ENCODE measurements at regions not wholly inside any gene's neighbourhood (a gene's known extent, or its start where the extent isn't known, plus 50 kb on each side); places are given as distances from the start of the nearest gene placed in this dataset.

DNA sequence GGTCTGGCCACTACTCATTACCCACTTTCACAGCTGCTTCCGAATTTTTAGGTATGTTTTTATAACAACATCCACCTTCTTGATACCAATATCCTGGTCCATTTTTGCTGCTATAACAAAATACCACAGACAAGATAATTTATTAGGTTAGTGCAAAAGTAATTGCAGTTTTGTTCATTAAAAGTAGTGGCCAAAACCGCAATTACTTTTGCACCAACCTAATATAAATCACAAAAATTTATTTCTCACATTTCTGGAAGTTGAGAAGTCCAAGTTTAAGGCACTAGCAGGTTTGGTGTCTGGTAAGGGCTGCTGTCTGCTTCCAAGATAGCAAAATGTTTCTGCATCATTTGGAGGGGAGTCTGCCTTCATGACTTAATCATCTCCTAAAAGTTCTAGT lies 624.7 kb upstream of the ALCAM start:
- FAIRE-seq: no peak
- DNase-seq (ENCODE audit: insufficient read length, low spot score): no peak

DNA sequence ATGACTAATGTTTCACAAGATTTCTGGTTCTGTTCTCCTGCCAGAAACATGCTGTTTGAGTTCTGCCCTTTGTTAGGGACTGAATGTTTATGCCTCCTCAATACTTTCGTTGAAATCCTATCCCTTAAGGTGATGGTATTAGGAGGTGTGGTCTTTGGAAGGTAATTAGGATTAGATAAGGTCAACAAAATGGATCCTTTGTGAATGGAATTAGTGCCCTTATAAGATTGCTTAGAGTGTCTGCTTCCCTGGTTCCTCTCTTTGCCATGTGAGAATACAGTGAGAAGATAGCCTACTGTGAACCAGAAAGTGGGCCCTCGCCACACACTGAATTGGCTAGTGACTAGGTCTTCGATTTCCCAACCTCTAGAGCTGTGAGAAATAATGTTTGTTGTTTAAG lies 621.4 kb upstream of the ALCAM start:
- no peak for FAIRE-seq

DNA sequence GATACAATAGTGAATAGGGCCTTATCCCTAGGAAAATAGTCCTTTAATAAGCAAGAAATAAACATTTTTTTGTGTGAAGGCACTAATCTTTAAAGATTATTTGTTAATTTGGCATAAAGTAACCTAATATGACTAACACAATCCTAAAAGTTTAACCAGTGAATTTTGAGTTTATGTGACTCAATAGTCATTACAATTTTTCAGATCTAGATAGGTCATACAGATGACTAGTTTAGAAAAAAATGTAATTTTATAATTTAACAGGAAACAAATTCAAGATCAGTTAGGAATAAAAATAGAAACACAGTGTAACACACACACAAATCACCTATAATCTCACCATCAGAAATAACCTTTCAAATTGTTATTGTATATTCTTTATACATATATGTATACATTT lies 620.7 kb upstream of the ALCAM start:
- FAIRE-seq (no peak), DNase-seq (ENCODE audit: insufficient read length, low spot score) (no peak)

More for the DNA sequence above, 621.4 kb upstream of the ALCAM start:
- no peak for DNase-seq (ENCODE audit: insufficient read length, low spot score)

DNA sequence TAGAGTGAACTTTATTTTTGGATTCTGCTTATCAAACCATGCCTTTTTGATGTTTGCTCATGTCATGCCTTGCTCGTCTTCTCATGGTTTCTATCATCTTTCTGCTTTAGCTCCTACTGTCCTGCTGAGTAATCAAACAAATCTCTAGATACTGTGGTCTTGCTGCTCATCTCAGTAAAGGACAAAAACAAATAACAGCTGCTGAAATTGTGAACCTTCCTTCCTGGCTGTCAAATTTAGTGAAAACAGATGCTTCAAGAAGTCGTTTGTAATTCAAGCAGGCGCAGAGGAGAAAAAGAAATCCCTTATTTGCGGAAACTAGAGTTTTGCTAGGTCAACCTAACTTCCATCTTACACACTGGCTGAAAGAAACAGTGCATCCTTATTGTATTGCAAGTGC lies 616.1 kb upstream of the ALCAM start:
- no peak for DNase-seq (ENCODE audit: insufficient read length, low spot score)
- peak; percentile 31 for FAIRE-seq

DNA sequence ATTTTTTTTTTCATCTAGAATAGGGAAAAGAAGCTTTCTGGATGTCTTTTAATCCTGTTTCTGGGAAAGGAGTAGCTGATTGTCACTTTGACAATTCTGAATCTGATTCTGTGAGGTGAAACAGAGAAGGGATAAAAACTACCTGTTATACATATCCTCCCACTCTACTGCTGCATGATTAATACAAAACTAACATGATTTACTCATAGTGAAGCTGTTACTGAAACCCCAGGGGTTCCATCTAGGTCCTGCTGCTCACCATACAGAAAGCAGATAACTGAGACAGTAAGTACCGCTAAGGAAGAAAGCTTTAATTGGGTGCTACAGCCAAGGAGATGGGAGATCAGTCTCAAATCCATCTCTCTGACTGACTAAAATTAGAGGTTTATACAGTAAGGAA lies 610.9 kb upstream of the ALCAM start:
- DNase-seq (ENCODE audit: insufficient read length, low spot score): no peak
- no peak for FAIRE-seq

DNA sequence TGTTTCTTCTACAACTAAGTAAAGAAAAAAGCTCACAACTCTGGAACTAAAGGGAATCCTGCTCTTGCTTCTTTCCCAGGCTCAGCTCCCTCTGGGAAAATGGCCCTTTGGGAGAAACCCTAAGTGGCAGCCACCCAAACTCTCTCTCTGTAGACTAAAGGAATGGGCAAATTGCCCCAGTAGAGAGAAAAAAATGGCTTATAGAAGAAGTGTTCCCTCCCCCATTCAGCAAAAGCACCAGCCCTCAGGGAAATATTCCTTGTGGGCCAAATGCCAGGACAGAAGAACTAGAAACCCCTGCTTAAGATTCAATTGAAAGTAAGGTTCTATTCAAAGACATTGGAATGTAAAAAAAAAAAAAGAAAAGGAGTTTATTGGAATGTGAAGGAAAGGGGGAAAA lies 603.7 kb upstream of the ALCAM start:
- no peak for DNase-seq (ENCODE audit: insufficient read length, low spot score)
- FAIRE-seq: no peak

DNA sequence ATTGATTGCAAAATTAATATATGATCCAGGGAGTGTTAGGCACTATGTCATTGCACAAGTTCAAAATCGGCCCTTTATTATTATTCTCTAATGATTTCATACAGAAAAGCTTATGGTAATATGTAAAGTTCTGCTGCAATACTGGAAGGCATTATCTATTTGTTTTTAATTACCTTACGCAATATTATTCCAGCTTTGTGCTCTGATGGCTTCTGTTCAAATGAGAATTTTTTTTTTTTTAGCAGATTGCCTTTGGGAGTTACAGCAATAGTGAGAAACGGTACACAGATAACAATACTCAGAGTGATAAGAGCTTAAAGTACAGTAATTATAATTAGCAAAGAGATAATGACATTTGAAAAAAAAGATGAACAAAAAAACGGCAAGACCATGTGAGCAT lies 602.2 kb upstream of the ALCAM start:
- DNase-seq (ENCODE audit: insufficient read length, low spot score) (no peak), FAIRE-seq (no peak)

DNA sequence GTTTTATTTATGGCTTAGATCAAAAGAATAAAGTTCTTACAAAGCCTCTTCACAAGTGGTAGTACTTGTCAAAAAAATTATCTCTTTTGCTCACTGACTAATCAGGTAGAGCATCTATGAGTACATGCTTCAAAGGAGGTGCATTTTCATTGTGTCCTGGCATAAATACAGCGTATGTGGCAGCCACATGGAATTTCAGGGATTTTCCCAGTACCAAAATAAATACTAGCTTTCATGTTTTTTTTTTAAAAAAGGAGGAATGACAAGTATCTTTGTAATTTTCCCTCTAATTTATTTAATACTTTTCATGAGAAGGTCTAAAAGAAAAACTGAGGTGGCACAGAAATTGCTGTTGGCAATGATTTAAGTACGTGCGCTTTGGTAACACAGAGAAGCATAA lies 597.8 kb upstream of the ALCAM start:
- FAIRE-seq: no peak
- DNase-seq (ENCODE audit: insufficient read length, low spot score): no peak

DNA sequence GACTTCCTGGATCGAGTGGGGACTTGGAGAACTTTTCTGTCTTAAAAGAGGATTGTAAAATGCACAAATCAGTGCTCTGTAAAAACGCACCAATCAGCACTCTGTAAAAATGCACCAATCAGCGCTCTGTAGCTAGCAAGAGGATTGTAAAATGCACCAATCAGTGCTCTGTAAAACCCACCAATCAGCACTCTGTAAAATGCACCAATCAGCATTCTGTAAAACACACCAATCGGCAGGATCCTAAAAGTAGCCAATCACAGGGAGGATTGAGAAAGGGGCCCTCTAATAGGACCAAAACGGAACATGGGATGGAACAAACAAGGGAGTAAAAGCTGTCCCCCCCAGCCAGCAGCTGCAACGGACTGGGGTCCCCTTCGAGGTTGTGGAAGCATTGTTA lies 587.4 kb upstream of the ALCAM start:
- DNase-seq (ENCODE audit: insufficient read length, low spot score) (no peak), FAIRE-seq (no peak)

DNA sequence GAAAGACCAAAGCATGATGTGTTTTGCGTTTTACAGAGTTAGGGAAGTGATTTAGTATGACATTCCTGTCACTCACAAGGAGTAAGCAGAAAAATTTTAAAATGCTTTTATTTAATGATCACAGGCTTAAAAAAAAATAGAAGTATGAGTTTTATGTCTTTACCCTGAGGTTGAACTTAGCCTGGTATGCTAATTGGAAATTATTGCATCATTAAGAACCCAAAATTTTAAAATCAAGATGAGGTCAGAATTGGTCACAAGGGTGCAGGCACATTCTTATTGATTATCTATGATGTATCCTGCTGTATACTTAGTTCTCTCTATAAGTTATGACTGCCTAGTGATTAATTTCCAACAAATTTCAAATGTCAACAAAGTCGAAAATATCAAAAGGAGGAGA lies 585.6 kb upstream of the ALCAM start:
- no peak for DNase-seq (ENCODE audit: insufficient read length, low spot score)

DNA sequence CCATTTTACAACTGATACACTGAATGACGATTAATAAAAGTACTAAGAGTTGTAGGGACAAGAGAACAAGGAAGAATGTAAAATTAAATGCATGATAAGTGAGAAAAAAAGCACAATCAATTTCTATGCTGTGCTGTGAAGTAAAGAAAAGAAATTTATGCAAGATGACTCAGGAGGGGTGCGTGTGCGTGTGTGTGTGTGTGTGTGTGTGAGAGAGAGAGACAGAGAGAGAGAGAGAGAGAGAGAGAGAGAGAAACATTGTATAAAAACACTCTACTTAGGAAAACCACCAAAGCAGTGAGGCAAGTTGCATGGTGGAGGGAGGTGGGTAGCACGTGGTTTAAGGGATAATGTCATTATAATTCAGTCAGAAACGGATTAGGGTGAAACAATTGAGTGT lies 580.8 kb upstream of the ALCAM start:
- DNase-seq (ENCODE audit: insufficient read length, low spot score): no peak
- no peak for FAIRE-seq

More for the DNA sequence above, 585.6 kb upstream of the ALCAM start:
- FAIRE-seq: no peak

DNA sequence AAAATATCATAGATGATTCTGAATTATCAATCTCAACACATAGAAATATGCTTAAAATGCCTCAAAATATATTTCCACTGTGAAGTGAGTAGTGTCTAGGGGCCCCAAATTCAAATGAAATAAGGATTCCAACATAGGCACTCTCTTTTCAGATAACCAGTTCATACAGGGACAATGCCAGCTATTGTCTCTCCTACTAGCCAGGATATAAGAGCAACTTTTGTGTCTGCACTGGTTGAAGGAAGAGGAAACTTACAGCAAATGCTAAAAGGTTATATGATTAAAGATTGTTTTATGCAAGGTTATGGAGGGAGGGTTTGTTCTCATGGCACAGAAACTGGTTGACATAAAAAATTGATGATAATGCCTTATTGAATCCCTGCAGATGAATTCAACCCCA lies 579.4 kb upstream of the ALCAM start:
- no peak for FAIRE-seq
- DNase-seq (ENCODE audit: insufficient read length, low spot score): no peak

DNA sequence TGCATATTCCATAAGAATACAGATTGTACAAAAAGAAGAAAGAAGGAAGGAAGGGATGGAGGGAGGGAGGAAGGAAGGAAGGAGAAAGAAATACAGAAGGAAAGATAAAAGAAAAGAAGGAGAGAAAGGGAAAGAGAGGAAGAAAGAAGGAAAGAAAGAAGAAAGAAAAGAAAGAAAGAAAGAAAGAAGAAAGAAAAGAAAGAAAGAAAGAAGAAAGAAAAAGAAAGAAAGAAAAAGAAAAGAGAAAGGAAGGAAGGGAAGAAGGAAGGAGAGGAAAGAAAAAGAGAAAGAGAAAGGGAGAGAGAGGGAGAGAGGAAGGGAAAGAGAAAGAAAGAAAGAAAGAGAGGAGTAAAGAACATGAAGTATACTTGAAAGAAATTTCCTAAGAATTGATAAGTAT lies 577.9 kb upstream of the ALCAM start:
- FAIRE-seq: no peak
- DNase-seq (ENCODE audit: insufficient read length, low spot score): no peak

DNA sequence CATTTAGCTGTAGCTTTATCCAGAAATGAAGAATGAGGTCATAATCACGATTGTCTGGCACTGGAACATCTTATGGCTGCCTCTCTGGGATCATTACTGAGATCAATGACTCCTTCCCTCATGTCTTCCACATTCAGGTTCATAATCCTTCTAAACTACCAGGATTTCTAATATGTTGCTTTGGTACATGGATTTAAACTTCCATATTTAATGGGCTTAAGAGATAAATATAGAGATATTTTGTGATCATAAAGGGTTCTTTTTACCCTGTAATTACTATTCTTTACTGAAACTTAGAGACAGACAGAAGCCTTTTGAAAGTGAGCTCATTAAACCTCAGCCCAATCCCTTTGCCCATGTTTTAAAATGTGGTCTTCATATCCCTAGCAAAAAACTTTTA lies 575.4 kb upstream of the ALCAM start:
- FAIRE-seq: no peak
- DNase-seq (ENCODE audit: insufficient read length, low spot score): no peak

DNA sequence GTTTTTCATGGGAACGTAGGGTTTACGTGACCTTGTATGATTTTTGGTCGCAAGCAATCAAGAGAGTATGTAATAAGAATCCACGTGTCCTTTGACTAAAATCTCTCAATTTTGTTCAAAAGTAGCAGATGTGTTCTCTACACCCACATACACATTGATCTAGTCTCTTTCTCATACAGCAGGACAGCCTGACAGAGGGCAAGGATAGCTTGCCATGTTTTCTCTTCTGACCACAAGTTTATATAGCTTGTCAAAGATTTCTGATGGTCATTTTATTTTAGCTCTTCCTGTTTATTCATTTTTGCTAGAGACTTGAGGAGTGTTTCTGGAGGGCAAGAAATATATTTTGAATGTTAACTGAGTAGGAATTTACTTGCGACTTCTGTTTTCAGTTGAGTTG lies 570.2 kb upstream of the ALCAM start:
- FAIRE-seq: no peak
- DNase-seq (ENCODE audit: insufficient read length, low spot score): no peak

DNA sequence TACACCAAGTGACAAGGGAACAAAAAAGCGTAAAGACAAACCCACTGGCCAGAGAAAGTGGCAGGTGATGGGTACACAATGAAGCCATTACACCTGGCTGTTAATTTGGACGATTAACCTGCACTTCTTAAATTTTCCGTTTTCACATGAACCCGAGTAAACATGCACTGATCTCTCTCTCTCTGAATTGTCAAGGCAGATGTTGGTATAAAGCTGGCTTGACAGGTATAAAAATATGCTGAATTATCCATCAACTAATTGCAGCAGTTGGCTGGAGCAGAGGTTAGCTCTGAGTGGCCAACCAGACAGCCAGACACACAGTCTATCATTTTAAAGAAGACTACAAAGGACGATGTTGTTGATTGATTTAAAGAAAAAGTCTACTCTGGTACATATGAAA lies 561.7 kb upstream of the ALCAM start:
- DNase-seq (ENCODE audit: insufficient read length, low spot score) (no peak), FAIRE-seq (no peak)

DNA sequence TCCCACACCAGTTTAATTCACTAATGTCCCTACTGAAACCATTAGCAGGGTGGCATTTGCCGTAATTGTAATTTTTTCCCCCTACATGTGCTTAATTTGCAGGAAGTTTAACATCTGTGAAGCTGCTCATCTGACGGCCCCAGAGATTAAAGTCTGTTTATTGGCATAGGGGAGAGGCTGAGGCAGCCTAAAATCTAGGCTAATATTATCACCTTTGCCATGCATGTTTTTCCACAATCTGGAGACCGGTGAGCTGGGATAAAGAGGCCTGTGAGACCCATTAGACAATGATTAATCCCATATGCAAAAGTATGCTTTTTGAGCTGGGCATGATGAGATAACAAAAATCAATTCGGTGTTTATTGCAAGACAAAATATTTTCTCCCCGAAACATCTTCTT lies 561.2 kb upstream of the ALCAM start:
- DNase-seq (ENCODE audit: insufficient read length, low spot score) (no peak), FAIRE-seq (no peak)

DNA sequence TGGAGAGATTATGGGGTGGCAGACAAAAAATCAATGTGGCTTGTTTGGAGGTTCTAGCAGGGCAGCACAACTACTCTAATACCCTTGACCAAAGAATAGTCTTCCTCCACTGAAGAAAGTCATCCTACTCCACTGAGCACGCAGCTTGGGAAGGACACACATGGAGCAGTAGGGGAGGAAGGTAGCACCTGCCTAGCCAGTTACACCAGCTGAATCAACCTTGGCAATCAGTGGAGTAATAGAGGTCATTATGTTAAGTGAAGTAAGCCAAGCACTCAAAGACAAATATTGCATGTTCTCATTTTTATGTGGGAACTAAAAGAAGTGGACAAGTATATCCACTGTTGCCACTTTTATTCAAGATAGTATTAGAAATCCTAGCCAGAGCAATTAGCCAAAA lies 555.8 kb upstream of the ALCAM start:
- DNase-seq (ENCODE audit: insufficient read length, low spot score): no peak
- FAIRE-seq: no peak

DNA sequence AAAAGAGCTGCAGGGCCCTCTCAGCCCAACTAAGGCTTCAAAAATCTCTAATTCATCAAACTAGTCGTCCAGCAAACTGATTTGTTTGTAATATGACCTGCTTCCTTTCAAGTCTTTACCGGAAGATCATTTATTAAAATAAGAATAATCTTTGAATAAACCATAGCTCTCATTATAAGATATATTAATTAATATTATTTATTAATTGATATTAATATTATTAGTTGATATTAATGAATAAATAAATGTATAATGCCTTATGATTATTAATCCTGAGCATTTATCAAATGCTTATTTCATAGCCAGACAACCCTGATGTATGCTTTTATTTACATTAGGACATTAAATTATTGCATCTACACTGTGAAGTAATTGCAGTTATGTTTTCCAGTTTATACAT lies 550.7 kb upstream of the ALCAM start:
- FAIRE-seq: no peak
- DNase-seq (ENCODE audit: insufficient read length, low spot score): no peak

DNA sequence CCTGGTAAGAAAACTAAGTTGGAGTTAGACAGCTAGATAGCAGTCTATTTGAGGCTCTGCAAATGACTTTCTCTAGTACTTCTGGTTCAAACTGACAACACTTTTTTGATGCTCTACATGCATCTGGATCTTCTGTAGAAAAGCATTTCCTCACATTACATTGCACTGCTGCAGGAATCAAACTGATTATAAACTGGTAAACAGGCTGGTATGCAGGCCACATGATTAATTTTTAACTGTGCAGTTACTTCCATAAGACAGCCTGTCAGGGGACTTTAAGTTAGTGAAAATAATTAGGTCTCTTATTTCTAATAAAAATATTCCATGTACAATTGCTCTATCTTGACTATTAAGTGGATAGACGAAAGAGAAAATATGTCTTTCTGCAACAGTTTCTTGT lies 550.0 kb upstream of the ALCAM start:
- no peak for DNase-seq (ENCODE audit: insufficient read length, low spot score)
- FAIRE-seq: no peak

DNA sequence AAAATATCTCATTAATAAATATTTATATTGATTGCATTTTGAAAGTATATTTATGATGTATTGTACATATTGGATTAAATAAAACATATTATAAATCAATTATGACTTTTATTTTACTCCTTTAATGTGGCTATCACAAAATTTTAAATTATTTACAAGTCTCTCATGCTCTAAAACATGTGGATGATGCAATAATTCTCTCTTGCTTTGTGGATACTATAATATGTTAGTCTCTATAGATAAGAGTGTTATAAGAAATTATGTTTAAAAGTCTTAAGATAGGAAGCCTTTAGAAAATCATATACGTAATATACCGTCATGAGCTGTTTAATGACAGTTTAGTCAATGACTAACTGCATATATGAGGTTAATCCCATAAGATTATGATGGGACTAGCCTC lies 547.4 kb upstream of the ALCAM start:
- no peak for FAIRE-seq
- DNase-seq (ENCODE audit: insufficient read length, low spot score): no peak

DNA sequence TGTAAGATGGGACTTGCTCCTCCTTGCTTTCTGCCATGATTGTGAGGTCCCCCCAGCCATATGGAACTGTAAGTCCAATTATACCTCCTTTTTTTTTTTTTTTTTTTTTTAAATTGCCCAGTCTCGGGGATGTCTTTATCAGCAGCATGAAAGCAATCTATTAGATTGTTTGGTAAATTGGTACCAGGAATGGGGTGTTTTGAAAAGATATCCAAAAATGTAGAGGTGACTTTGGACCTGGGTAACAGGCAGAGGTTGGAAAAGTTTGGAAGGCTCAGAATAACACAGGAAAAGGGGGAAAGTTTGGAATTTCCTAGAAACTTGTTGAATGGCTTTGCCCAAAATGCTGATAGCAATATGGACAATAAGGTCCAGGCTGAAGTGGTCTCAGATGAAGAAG lies 545.8 kb upstream of the ALCAM start:
- DNase-seq (ENCODE audit: insufficient read length, low spot score): no peak
- no peak for FAIRE-seq

DNA sequence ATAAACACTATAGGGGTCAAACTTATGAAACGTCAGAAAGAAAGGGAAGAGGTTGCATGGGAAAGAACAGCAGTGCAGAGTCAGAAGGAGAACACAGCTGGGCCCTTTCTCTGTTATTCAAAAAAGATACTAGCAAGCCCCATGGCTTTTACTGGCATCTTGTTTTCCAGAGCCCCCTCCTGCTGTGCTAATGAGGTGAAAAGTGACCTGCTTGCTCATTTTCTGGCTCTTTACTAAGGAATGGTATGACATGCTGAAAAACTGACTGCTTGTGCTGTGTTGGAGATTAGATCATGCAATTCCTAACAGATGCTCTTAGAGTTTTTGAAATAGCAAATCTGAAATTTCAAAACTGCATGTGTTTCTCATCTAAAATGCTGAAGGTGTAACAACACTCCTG lies 541.6 kb upstream of the ALCAM start:
- DNase-seq (ENCODE audit: insufficient read length, low spot score) (no peak), FAIRE-seq (no peak)

DNA sequence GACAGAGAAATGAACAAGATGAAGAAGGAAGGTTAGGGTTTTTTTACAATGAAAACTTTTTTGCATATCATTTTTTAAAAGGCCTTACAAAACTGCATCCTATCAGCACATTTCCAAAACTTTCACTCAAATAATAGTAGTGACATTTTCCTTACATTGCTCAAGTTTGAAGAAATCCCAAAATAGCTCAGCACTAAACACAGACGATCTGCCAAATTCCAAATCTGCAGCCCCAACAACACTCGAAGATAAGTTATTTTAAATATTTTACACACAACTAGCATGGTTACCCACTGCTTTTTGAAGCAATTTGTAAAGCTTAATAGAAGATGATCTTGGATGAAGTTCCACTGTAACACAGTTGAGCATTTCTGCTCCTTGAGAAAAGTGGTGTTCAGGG lies 535.6 kb upstream of the ALCAM start:
- DNase-seq (ENCODE audit: insufficient read length, low spot score) (no peak), FAIRE-seq (no peak)
